Kidney epithelial cell (primary cell): ENCODE measurements at regions not wholly inside any gene's neighbourhood (a gene's known extent, or its start where the extent isn't known, plus 50 kb on each side); places are given as distances from the start of the nearest gene placed in this dataset.

Experiments used
- DNase-seq: peaks from one replicate; pipeline ENCODE4 v3.0.0-alpha.2; 2010; ENCODE audit warnings: low read depth
- H3K27me3 ChIP-seq: 2 replicates; pipeline ENCODE4 v1.6.0; 2011; ENCODE audit warnings: low read length; ENCODE audit not compliant: control insufficient read depth, insufficient read depth
- H3K36me3 ChIP-seq: 2 replicates; pipeline ENCODE4 v1.5.1; 2011; ENCODE audit warnings: low read length; ENCODE audit not compliant: control insufficient read depth, insufficient read depth
- H3K4me3 ChIP-seq: 2 replicates; pipeline ENCODE4 v1.5.1; 2011; ENCODE audit warnings: low read depth, mild to moderate bottlenecking, control low read depth, low read length
- TF ChIP-seq, protein P1 (sequence below): IDR thresholded peaks from 2 replicates; pipeline ENCODE4 v1.5.1; 2011; ENCODE audit warnings: mild to moderate bottlenecking, moderate library complexity, low read length, control low read depth, inconsistent platforms; ENCODE audit not compliant: insufficient read depth, poor library complexity, severe bottlenecking

DNA sequence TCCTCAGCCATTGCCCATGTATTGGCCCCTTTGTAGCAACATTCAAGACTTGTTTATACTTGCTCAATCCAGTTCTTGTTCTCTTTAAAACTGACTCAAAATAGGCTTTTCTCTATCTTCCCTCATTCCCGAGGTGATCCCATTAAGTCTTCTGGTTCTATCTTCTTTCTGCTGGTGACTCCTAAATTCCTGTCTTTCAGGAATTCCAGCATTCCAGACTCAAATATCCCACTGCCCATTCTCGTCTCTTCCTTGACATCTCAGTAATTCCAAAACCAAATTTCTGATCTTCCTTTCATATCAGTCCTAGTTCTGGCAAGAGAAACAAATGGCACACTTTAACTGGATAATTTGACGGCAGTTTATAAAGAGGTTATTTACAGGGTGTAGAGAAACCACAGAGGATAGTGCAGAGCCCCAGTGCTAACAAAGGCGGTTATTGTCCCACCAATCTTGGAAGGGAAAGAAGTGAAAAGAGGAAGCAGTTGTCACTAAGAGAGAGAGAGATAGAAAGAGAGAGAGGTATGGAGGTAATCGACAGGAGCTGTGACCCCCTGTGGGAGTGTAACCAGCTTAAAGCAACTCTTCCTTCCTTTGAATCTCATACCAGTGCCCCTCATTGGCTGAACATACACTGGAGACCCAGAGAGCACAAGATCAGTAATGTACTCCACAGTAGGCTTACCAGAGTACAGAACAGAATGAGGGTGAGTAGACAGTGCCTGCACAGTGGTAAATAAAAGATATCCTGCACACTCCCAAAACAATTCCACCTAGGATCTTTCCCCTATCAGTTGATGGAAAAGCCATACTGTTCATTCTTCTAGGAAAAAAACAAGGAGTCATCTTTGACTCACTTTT is 177.6 kb upstream of the LMNTD1 start:
- Histone ChIP-seq H3K27me3 (no peaks in the 10 kb centered on the region), H3K36me3 (no peaks in the 10 kb centered on the region), H3K4me3 (no peak overlapping the region)
- TF ChIP-seq, protein P1, sequence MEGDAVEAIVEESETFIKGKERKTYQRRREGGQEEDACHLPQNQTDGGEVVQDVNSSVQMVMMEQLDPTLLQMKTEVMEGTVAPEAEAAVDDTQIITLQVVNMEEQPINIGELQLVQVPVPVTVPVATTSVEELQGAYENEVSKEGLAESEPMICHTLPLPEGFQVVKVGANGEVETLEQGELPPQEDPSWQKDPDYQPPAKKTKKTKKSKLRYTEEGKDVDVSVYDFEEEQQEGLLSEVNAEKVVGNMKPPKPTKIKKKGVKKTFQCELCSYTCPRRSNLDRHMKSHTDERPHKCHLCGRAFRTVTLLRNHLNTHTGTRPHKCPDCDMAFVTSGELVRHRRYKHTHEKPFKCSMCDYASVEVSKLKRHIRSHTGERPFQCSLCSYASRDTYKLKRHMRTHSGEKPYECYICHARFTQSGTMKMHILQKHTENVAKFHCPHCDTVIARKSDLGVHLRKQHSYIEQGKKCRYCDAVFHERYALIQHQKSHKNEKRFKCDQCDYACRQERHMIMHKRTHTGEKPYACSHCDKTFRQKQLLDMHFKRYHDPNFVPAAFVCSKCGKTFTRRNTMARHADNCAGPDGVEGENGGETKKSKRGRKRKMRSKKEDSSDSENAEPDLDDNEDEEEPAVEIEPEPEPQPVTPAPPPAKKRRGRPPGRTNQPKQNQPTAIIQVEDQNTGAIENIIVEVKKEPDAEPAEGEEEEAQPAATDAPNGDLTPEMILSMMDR: no peak
- DNase-seq: no peak

DNA sequence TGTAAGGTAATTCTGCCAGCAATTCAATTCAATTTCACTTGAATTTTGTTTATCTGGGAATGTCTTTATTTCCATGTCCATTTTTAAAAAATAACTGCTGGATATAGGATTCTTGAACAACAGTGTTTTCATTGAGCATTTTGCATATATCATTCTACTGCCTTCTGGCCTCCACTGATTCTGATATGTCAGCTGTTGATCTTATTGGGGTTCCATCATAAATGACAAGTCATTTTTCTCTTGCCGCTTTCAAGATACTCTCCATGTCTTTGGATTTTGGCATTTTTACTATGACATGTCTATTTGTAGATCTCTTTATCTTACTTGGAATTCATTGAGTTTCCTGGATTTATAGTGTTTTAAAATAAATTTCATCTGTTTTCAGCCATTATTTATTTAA is 180.5 kb upstream of the LMNTD1 start:
- H3K27me3 ChIP-seq: no peaks in the 10 kb centered on the region
- H3K36me3 ChIP-seq: no peaks in the 10 kb centered on the region
- TF ChIP-seq, protein P1: no peak
- no peak overlapping the region for H3K4me3 ChIP-seq
- no peak for DNase-seq

DNA sequence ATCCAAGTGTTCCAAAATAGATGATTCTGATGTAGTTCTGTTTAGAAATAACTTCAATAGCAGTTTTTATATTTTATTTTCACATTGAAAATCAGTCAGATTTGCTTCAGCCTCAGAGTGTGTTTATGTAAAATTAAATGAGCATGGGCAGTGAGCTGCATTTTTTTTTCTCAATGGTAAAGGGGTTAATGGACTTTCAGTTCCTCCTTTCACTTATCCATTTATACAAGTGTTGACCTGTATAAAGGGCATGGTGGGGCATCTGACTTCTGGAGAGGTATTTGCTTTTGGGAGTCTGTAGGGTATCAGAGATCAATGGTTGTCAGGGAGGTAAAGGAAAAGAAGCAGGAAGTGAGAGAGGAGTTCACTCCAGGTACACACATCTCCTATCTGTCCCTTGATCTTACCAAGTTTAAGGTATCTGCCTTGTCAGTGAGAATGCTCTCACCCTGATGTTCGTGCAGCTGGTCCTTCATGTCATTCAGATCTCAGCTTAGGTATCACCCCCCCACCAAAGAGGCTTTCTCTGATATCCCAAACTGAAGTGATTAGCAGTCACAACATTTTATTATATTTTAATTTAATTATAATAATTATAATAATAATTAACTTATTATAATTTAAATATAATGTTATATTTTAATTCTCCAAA is 181.6 kb upstream of the LMNTD1 start:
- DNase-seq: no peak
- Histone ChIP-seq H3K4me3 (no peak overlapping the region), H3K27me3 (no peaks in the 10 kb centered on the region), H3K36me3 (no peaks in the 10 kb centered on the region)
- TF ChIP-seq, protein P1: no peak

DNA sequence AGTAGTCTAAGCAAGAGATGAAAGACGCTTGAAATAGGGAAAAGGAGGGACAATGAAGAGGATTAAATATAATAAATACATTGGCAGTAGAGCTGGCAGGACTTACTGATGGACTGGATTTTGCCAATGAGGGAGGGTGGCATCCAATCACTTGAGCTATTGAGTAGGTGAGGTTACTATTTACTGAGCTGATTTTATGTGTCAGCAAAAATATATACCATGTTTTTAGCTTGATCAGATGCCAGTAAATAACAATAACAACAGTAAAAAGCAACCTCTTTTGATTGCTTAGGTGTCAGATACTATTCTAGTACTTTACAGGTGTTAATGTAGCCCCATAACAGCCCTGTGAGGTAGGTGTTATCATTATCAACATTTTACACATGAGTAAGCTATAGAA is 187.5 kb upstream of the LMNTD1 start:
- Histone ChIP-seq H3K4me3 (no peak overlapping the region), H3K36me3 (no peaks in the 10 kb centered on the region), H3K27me3 (no peaks in the 10 kb centered on the region)
- DNase-seq: no peak
- TF ChIP-seq, protein P1: no peak

DNA sequence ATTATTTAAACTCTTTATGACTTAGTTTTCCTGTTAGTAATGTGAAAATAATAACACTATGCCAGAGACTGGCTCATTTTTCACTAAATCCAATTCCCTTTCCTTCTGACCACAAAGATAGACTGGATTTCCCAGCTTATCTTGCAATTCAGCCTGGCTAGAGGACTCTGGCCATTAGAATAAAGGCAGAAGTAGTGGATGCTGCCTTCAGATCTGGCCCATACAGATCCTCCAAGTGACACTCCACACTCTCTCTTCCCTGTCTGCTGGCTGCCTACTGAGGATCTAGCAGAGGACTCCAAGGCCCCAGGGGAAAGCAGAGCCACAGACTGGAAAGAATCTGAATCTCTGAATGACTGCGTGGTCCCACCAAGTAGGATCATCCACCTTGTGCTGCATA is 188.8 kb upstream of the LMNTD1 start:
- TF ChIP-seq, protein P1: no peak
- no peaks in the 10 kb centered on the region for H3K27me3 ChIP-seq
- no peak overlapping the region for H3K4me3 ChIP-seq
- no peak for DNase-seq
- H3K36me3 ChIP-seq: no peaks in the 10 kb centered on the region
